Trophoblast cell (in vitro differentiated cells and primary cell): ENCODE measurements at regions not wholly inside any gene's neighbourhood (a gene's known extent, or its start where the extent isn't known, plus 50 kb on each side); places are given as distances from the start of the nearest gene placed in this dataset.
A peak's percentile ranks its signal among the peaks of the same experiment; 100 is the strongest.

ENCODE experiments used
- DNase-seq, 2 donors: peaks; one replicate each; pipeline ENCODE4 v3.0.0-alpha.2; 2016
- H2AFZ ChIP-seq: 2 replicates; pipeline ENCODE4 v1.6.1; 2013; ENCODE audit warnings: low read length, moderate library complexity, mild to moderate bottlenecking; ENCODE audit not compliant: insufficient read depth, poor library complexity
- H2AK5ac ChIP-seq: 2 replicates; pipeline ENCODE4 v1.6.1; 2013; ENCODE audit warnings: mild to moderate bottlenecking, low read length
- H2BK120ac ChIP-seq: 2 replicates; pipeline ENCODE4 v1.6.1; 2013; ENCODE audit warnings: low read length, mild to moderate bottlenecking, moderate library complexity; ENCODE audit not compliant: insufficient read depth, poor library complexity
- H2BK12ac ChIP-seq: 2 replicates; pipeline ENCODE4 v1.6.1; 2013; ENCODE audit warnings: mild to moderate bottlenecking, low read length, moderate library complexity
- H2BK5ac ChIP-seq: 2 replicates; pipeline ENCODE4 v1.6.1; 2013; ENCODE audit warnings: low read length, low read depth, moderate library complexity, mild to moderate bottlenecking; ENCODE audit not compliant: poor library complexity
- H3K14ac ChIP-seq: 2 replicates; pipeline ENCODE4 v1.6.1; 2013; ENCODE audit warnings: mild to moderate bottlenecking, low read length
- H3K18ac ChIP-seq: 2 replicates; pipeline ENCODE4 v1.6.1; 2013; ENCODE audit warnings: mild to moderate bottlenecking, low read length
- H3K23ac ChIP-seq: 2 replicates; pipeline ENCODE4 v1.6.1; 2013; ENCODE audit warnings: low read length
- H3K27ac ChIP-seq: 2 replicates; pipeline ENCODE4 v1.5.1; 2013; ENCODE audit warnings: low read depth, mild to moderate bottlenecking, inconsistent platforms, low read length, moderate library complexity
- H3K27me3 ChIP-seq: 2 replicates; pipeline ENCODE4 v1.6.1; 2013; ENCODE audit warnings: inconsistent platforms, mild to moderate bottlenecking, low read length, moderate library complexity; ENCODE audit not compliant: insufficient read depth
- H3K36me3 ChIP-seq, 2 experiments: 1 replicate in 1 of 2; 2 replicates in 1 of 2; pipeline ENCODE4 v1.6.1; 2013; ENCODE audit warnings: low read length in 2 of 2, mild to moderate bottlenecking in 2 of 2, moderate library complexity in 1 of 2; ENCODE audit not compliant: insufficient read depth in 2 of 2, control insufficient read depth in 1 of 2
- H3K4ac ChIP-seq: 2 replicates; pipeline ENCODE4 v1.6.1; 2013; ENCODE audit warnings: low read depth, mild to moderate bottlenecking, low read length, moderate library complexity
- H3K4me1 ChIP-seq, 2 experiments: 1 replicate in 1 of 2; 2 replicates in 1 of 2; pipeline ENCODE4 v1.6.1; 2013; ENCODE audit warnings: low read length in 2 of 2, mild to moderate bottlenecking in 2 of 2, moderate library complexity in 1 of 2; ENCODE audit not compliant: insufficient read depth in 2 of 2, control insufficient read depth in 1 of 2
- H3K4me2 ChIP-seq: 2 replicates; pipeline ENCODE4 v1.6.1; 2013; ENCODE audit warnings: inconsistent platforms, mild to moderate bottlenecking, low read length, moderate library complexity
- H3K4me3 ChIP-seq: 2 replicates; pipeline ENCODE4 v1.5.1; 2013; ENCODE audit warnings: mild to moderate bottlenecking, low read depth, low read length, inconsistent platforms
- H3K79me1 ChIP-seq: one replicate; pipeline ENCODE4 v1.6.1; 2013; ENCODE audit warnings: low read length
- H3K79me2 ChIP-seq: 2 replicates; pipeline ENCODE4 v1.6.1; 2013; ENCODE audit warnings: low read length, mild to moderate bottlenecking; ENCODE audit not compliant: control insufficient read depth, insufficient read depth, poor library complexity
- H3K9ac ChIP-seq: 2 replicates; pipeline ENCODE4 v1.6.1; 2013; ENCODE audit warnings: mild to moderate bottlenecking, low read length
- H3K9me3 ChIP-seq: 2 replicates; pipeline ENCODE4 v1.6.1; 2013; ENCODE audit warnings: low read depth, mild to moderate bottlenecking, control low read depth, inconsistent platforms, low read length; ENCODE audit not compliant: insufficient read depth
- H4K12ac ChIP-seq: 2 replicates; pipeline ENCODE4 v1.6.1; 2013; ENCODE audit warnings: low read depth, mild to moderate bottlenecking, low read length, moderate library complexity
- H4K8ac ChIP-seq: 2 replicates; pipeline ENCODE4 v1.6.1; 2013; ENCODE audit warnings: low read depth, mild to moderate bottlenecking, low read length, moderate library complexity
- H4K91ac ChIP-seq: one replicate; pipeline ENCODE4 v1.6.1; 2013; ENCODE audit warnings: low read depth, mild to moderate bottlenecking, low read length, moderate library complexity
- WGBS: extraction: QIAGEN DNeasy Blood & Tissue Kit; methylation state at CpG from one replicate; pipeline ENCODE4 v1.1.7; 2013; ENCODE audit warnings: missing lambda C conversion rate; ENCODE audit not compliant: insufficient read length, insufficient coverage; ENCODE audit errors: extremely low coverage; 5-methylcytosine and 5-hydroxymethylcytosine counted together

GRCh38 chr1:47491341-47491753, 53.5 kb downstream of the FOXD2 start:
- no peaks in the 10 kb centered on the region for H3K27me3 ChIP-seq
- H2AFZ ChIP-seq: no peak overlapping the region
- no peak overlapping the region for H2AK5ac ChIP-seq
- H3K9me3 ChIP-seq: no peaks in the 10 kb centered on the region
- H3K36me3 ChIP-seq: no peaks in the 10 kb centered on the region
- H4K12ac ChIP-seq: no peak overlapping the region
- no peak overlapping the region for H3K4me3 ChIP-seq
- no CpG with 5 or more reads among the region's 7 CpGs for WGBS
- H3K18ac ChIP-seq: no peak overlapping the region
- H4K91ac ChIP-seq: no peak overlapping the region
- no peak overlapping the region for H3K4me2 ChIP-seq
- no peak overlapping the region for H2BK120ac ChIP-seq
- no peak overlapping the region for H4K8ac ChIP-seq
- H3K79me1 ChIP-seq: no peaks in the 10 kb centered on the region
- H3K4me1 ChIP-seq: no peaks in the 10 kb centered on the region
- no peak for DNase-seq
- no peak overlapping the region for H3K23ac ChIP-seq
- no peak overlapping the region for H3K4ac ChIP-seq
- no peak overlapping the region for H3K9ac ChIP-seq
- no peak overlapping the region for H3K27ac ChIP-seq
- H3K79me2 ChIP-seq: no peaks in the 10 kb centered on the region
- H2BK5ac ChIP-seq: no peak overlapping the region
- H3K14ac ChIP-seq: no peak overlapping the region
- no peak overlapping the region for H2BK12ac ChIP-seq

- Histone ChIP-seq H3K27me3 (no peaks in the 10 kb centered on the region), H2BK5ac (no peak overlapping the region), H3K9ac (peak overlapping the region; percentile 48), H3K23ac (no peak overlapping the region), H2BK12ac (no peak overlapping the region), H4K12ac (no peak overlapping the region), H2AFZ (no peak overlapping the region), H4K91ac (no peak overlapping the region), H3K4me1 (no peaks in the 10 kb centered on the region), H3K9me3 (no peaks in the 10 kb centered on the region), H2BK120ac (no peak overlapping the region), H3K27ac (no peak overlapping the region), H4K8ac (no peak overlapping the region), H3K4ac (no peak overlapping the region), H3K36me3 (no peaks in the 10 kb centered on the region), H3K18ac (no peak overlapping the region), H3K4me2 (no peak overlapping the region), H3K14ac (no peak overlapping the region), H3K79me2 (no peaks in the 10 kb centered on the region), H3K4me3 (no peak overlapping the region), H3K79me1 (no peaks in the 10 kb centered on the region), H2AK5ac (no peak overlapping the region)
- no peak for DNase-seq
- WGBS: no CpG with 5 or more reads among the region's 8 CpGs
Measured at GRCh38 chr1:47495176-47495713, 57.4 kb downstream of the FOXD2 start.

- no CpG with 5 or more reads among the region's 3 CpGs for WGBS
Measured at GRCh38 chr1:47498551-47498950, 60.7 kb downstream of the FOXD2 start.

GRCh38 chr1:47501069-47501468, 63.2 kb downstream of the FOXD2 start:
- Histone ChIP-seq H3K36me3 (no peaks in the 10 kb centered on the region), H4K8ac (no peak overlapping the region), H3K14ac (no peak overlapping the region), H3K9me3 (no peaks in the 10 kb centered on the region), H3K79me1 (no peaks in the 10 kb centered on the region), H3K27me3 (peaks cover 2% of the 10 kb centered on the region), H3K4ac (no peak overlapping the region), H2BK120ac (no peak overlapping the region), H3K4me2 (no peak overlapping the region), H2BK12ac (no peak overlapping the region), H3K23ac (no peak overlapping the region), H3K4me1 (no peaks in the 10 kb centered on the region), H2AFZ (no peak overlapping the region), H4K12ac (no peak overlapping the region), H3K4me3 (no peak overlapping the region), H3K9ac (no peak overlapping the region), H3K79me2 (no peaks in the 10 kb centered on the region), H3K27ac (no peak overlapping the region), H4K91ac (no peak overlapping the region), H2AK5ac (no peak overlapping the region), H2BK5ac (no peak overlapping the region), H3K18ac (no peak overlapping the region)
- WGBS: no CpG with 5 or more reads among the region's 5 CpGs
- no peak for DNase-seq

More at GRCh38 chr1:47498551-47498950, 60.7 kb downstream of the FOXD2 start:
- H2AK5ac ChIP-seq: no peak overlapping the region
- no peaks in the 10 kb centered on the region for H3K79me1 ChIP-seq
- no peak overlapping the region for H4K8ac ChIP-seq
- no peak for DNase-seq
- H2BK5ac ChIP-seq: no peak overlapping the region
- H3K9me3 ChIP-seq: no peaks in the 10 kb centered on the region
- no peak overlapping the region for H4K12ac ChIP-seq
- no peak overlapping the region for H2AFZ ChIP-seq
- no peak overlapping the region for H2BK120ac ChIP-seq
- no peak overlapping the region for H3K18ac ChIP-seq
- no peak overlapping the region for H3K4me2 ChIP-seq
- no peaks in the 10 kb centered on the region for H3K36me3 ChIP-seq
- H3K4me3 ChIP-seq: no peak overlapping the region
- no peak overlapping the region for H3K9ac ChIP-seq
- no peak overlapping the region for H3K4ac ChIP-seq
- no peaks in the 10 kb centered on the region for H3K4me1 ChIP-seq
- no peaks in the 10 kb centered on the region for H3K79me2 ChIP-seq
- H3K23ac ChIP-seq: no peak overlapping the region
- H2BK12ac ChIP-seq: no peak overlapping the region
- H4K91ac ChIP-seq: no peak overlapping the region
- H3K14ac ChIP-seq: no peak overlapping the region
- no peak overlapping the region for H3K27ac ChIP-seq
- no peaks in the 10 kb centered on the region for H3K27me3 ChIP-seq
